OCI-LY1 (cell line): ENCODE measurements at regions not wholly inside any gene's neighbourhood (a gene's known extent, or its start where the extent isn't known, plus 50 kb on each side); places are given as distances from the start of the nearest gene placed in this dataset.

Experiments used
- H2AFZ ChIP-seq: fragments of 200-600 bp; sonication (generic), shearing (Covaris generic); 2 replicates; pipeline ENCODE4 v1.6.0; 2014; ENCODE audit warnings: antibody characterized with exemption, mild to moderate bottlenecking, low read length
- H3F3A ChIP-seq: fragments of 200-600 bp; sonication (generic), shearing (Covaris generic); 2 replicates; pipeline ENCODE4 v1.6.0; 2014; ENCODE audit warnings: mild to moderate bottlenecking, antibody characterized with exemption, low read length, moderate library complexity; ENCODE audit not compliant: insufficient read depth
- H3K27ac ChIP-seq: fragments of 200-600 bp; sonication (generic); 2 replicates; pipeline ENCODE4 v1.5.1; 2014; ENCODE audit warnings: low read length, mixed run types, mild to moderate bottlenecking, low read depth; ENCODE audit not compliant: poor library complexity, severe bottlenecking
- H3K27me3 ChIP-seq: fragments of 200-600 bp; sonication (generic); 2 replicates; pipeline ENCODE4 v1.6.0; 2014; ENCODE audit warnings: antibody characterized with exemption, mild to moderate bottlenecking, low read length, moderate library complexity; ENCODE audit not compliant: insufficient read depth
- H3K36me3 ChIP-seq: fragments of 200-600 bp; sonication (generic); 2 replicates; pipeline ENCODE4 v1.6.1; 2014; ENCODE audit warnings: mild to moderate bottlenecking, antibody characterized with exemption, low read length, moderate library complexity, mixed read lengths; ENCODE audit not compliant: insufficient read depth
- H3K4me1 ChIP-seq: fragments of 200-600 bp; sonication (generic); 2 replicates; pipeline ENCODE4 v1.5.1; 2014; ENCODE audit warnings: mild to moderate bottlenecking, low read length, moderate library complexity; ENCODE audit not compliant: insufficient read depth, severe bottlenecking
- H3K4me2 ChIP-seq: fragments of 200-600 bp; sonication (generic), shearing (Covaris generic); 2 replicates; pipeline ENCODE4 v1.6.1; 2014; ENCODE audit warnings: low read length
- H3K4me3 ChIP-seq: fragments of 200-600 bp; sonication (generic); 2 replicates; pipeline ENCODE4 v1.5.1; 2014; ENCODE audit warnings: low read length, low read depth, mild to moderate bottlenecking, mixed read lengths; ENCODE audit not compliant: poor library complexity, severe bottlenecking
- H3K79me2 ChIP-seq: fragments of 200-600 bp; shearing (Covaris generic); 2 replicates; pipeline ENCODE4 v1.6.1; 2016; ENCODE audit warnings: mixed run types, low read length, mixed read lengths; ENCODE audit not compliant: insufficient read depth
- H3K9ac ChIP-seq: fragments of 200-600 bp; sonication (generic), shearing (Covaris generic); 2 replicates; pipeline ENCODE4 v1.6.1; 2014; ENCODE audit warnings: mild to moderate bottlenecking, low read length, mixed read lengths
- H3K9me2 ChIP-seq: fragments of 200-600 bp; sonication (generic), shearing (Covaris generic); 2 replicates; pipeline ENCODE4 v1.6.1; 2014; ENCODE audit warnings: low read depth, mild to moderate bottlenecking, low read length, mixed read lengths
- H3K9me3 ChIP-seq: fragments of 200-600 bp; shearing (Covaris generic); 2 replicates; pipeline ENCODE4 v1.6.1; 2014; ENCODE audit warnings: low read length, mixed read lengths
- H4K20me1 ChIP-seq: fragments of 200-600 bp; sonication (generic), shearing (Covaris generic); 2 replicates; pipeline ENCODE4 v1.6.0; 2016; ENCODE audit warnings: mild to moderate bottlenecking, low read length; ENCODE audit not compliant: insufficient read depth
- CTCF ChIP-seq: fragments of 200-600 bp; sonication (generic), shearing (Covaris generic); IDR thresholded peaks from 2 replicates; pipeline ENCODE4 v1.5.1; 2017; ENCODE audit warnings: mild to moderate bottlenecking, antibody characterized with exemption, low read length, moderate library complexity, mixed read lengths
- EZH2 ChIP-seq: fragments of 200-600 bp; sonication (generic), shearing (Covaris generic); IDR thresholded peaks from 2 replicates; pipeline ENCODE4 v1.8.0; 2017; ENCODE audit warnings: borderline replicate concordance, mixed run types, mild to moderate bottlenecking, antibody characterized with exemption, low read length, moderate library complexity, mixed read lengths

GRCh38 chr4:158003212-158003611 lies 169.6 kb downstream of the GASK1B start:
- Histone ChIP-seq H3K79me2 (no peaks in the 10 kb centered on the region), H3K9ac (no peak overlapping the region), H3K9me2 (no peaks in the 10 kb centered on the region), H3K4me3 (no peak overlapping the region), H2AFZ (no peak overlapping the region), H3K27ac (no peak overlapping the region), H3K36me3 (no peaks in the 10 kb centered on the region), H3K27me3 (no peaks in the 10 kb centered on the region), H3K4me2 (no peak overlapping the region), H3F3A (no peaks in the 10 kb centered on the region), H3K9me3 (no peaks in the 10 kb centered on the region), H4K20me1 (no peaks in the 10 kb centered on the region), H3K4me1 (no peaks in the 10 kb centered on the region)
- TF ChIP-seq EZH2 (no peak), CTCF (no peak)

GRCh38 chr4:158002173-158002572 lies 170.7 kb downstream of the GASK1B start:
- Histone ChIP-seq H3K27me3 (no peaks in the 10 kb centered on the region), H3K79me2 (no peaks in the 10 kb centered on the region), H3K9me2 (no peaks in the 10 kb centered on the region), H3K9me3 (no peaks in the 10 kb centered on the region), H3F3A (no peaks in the 10 kb centered on the region), H3K4me3 (no peak overlapping the region), H3K4me1 (no peaks in the 10 kb centered on the region), H4K20me1 (no peaks in the 10 kb centered on the region), H3K27ac (no peak overlapping the region), H3K36me3 (no peaks in the 10 kb centered on the region), H3K9ac (no peak overlapping the region), H2AFZ (no peak overlapping the region), H3K4me2 (no peak overlapping the region)
- no peak for TF ChIP-seq CTCF
- no peak for TF ChIP-seq EZH2

- no peaks in the 10 kb centered on the region for H3K36me3 ChIP-seq
- no peaks in the 10 kb centered on the region for H3K79me2 ChIP-seq
- no peaks in the 10 kb centered on the region for H3K9me3 ChIP-seq
- H4K20me1 ChIP-seq: no peaks in the 10 kb centered on the region
- H3K27me3 ChIP-seq: no peaks in the 10 kb centered on the region
- H3K4me1 ChIP-seq: no peaks in the 10 kb centered on the region
- no peak overlapping the region for H3K9ac ChIP-seq
- no peaks in the 10 kb centered on the region for H3K9me2 ChIP-seq
- H3K4me3 ChIP-seq: no peak overlapping the region
- H3K4me2 ChIP-seq: no peak overlapping the region
- H2AFZ ChIP-seq: no peak overlapping the region
- TF ChIP-seq EZH2: no peak
- no peak for TF ChIP-seq CTCF
- no peak overlapping the region for H3K27ac ChIP-seq
- H3F3A ChIP-seq: no peaks in the 10 kb centered on the region
These were observed 171.1 kb downstream of the GASK1B start for GRCh38 chr4:158001756-158002155.
